Hepatocyte (in vitro differentiated cells): ENCODE measurements at regions not wholly inside any gene's neighbourhood (a gene's known extent, or its start where the extent isn't known, plus 50 kb on each side); places are given as distances from the start of the nearest gene placed in this dataset.
"Not testable (repeated sequence)": the region's sequence is repeated elsewhere in the genome, so short reads cannot be mapped to it uniquely, and the experiment has no call there.

Experiments
- DNase-seq: peaks from one replicate; pipeline ENCODE4 v3.0.0-alpha.2; 2016; ENCODE audit warnings: low spot score
- H2AFZ ChIP-seq: fragments of 200-600 bp; sonication (generic); 2 replicates; pipeline ENCODE4 v1.6.0; 2016; ENCODE audit warnings: antibody characterized with exemption, mild to moderate bottlenecking
- H3K27ac ChIP-seq: fragments of 200-600 bp; sonication (generic); 2 replicates; pipeline ENCODE4 v1.5.1; 2016; ENCODE audit warnings: mild to moderate bottlenecking
- H3K27me3 ChIP-seq: fragments of 200-600 bp; sonication (generic); 2 replicates; pipeline ENCODE4 v1.6.1; 2016
- H3K36me3 ChIP-seq: fragments of 200-600 bp; sonication (generic); replicated peaks from 2 replicates; pipeline ENCODE4 v1.5.1; 2016; ENCODE audit warnings: low read depth; ENCODE audit not compliant: insufficient read depth
- H3K4me1 ChIP-seq: fragments of 200-600 bp; sonication (generic); 2 replicates; pipeline ENCODE4 v1.5.1; 2016; ENCODE audit warnings: mild to moderate bottlenecking, moderate library complexity; ENCODE audit not compliant: insufficient read depth
- H3K4me2 ChIP-seq: fragments of 200-600 bp; sonication (generic); 2 replicates; pipeline ENCODE4 v1.6.0; 2016
- H3K4me3 ChIP-seq: fragments of 200-600 bp; sonication (generic); 2 replicates; pipeline ENCODE4 v1.5.1; 2016; ENCODE audit warnings: mild to moderate bottlenecking
- H3K79me2 ChIP-seq: fragments of 200-600 bp; sonication (generic); 2 replicates; pipeline ENCODE4 v1.6.0; 2017; ENCODE audit warnings: mild to moderate bottlenecking
- H3K9me2 ChIP-seq: fragments of 200-600 bp; sonication (generic); replicated peaks from 2 replicates; pipeline ENCODE4 v1.6.0; 2017; ENCODE audit warnings: mild to moderate bottlenecking; ENCODE audit not compliant: insufficient read depth
- H3K9me3 ChIP-seq: fragments of 200-600 bp; sonication (generic); 2 replicates; pipeline ENCODE4 v1.5.1; 2016; ENCODE audit warnings: low read depth, mild to moderate bottlenecking
- H4K20me1 ChIP-seq: fragments of 200-600 bp; sonication (generic); 2 replicates; pipeline ENCODE4 v1.6.0; 2016; ENCODE audit warnings: mild to moderate bottlenecking; ENCODE audit not compliant: insufficient read depth, poor library complexity, severe bottlenecking
- CTCF ChIP-seq: fragments of 200-600 bp; sonication (generic); IDR thresholded peaks from 2 replicates; pipeline ENCODE4 v1.5.1; 2016; ENCODE audit warnings: antibody characterized with exemption, mild to moderate bottlenecking; ENCODE audit not compliant: poor library complexity
- EZH2 ChIP-seq: fragments of 200-600 bp; sonication (generic); IDR thresholded peaks from 2 replicates; pipeline ENCODE4 v1.6.1; 2016; ENCODE audit warnings: antibody characterized with exemption, mild to moderate bottlenecking, borderline replicate concordance
- EZH2phosphoT487 ChIP-seq: fragments of 200-600 bp; sonication (generic); IDR thresholded peaks from one replicate; pipeline ENCODE4 v1.6.1; 2018; ENCODE audit warnings: antibody characterized with exemption, mild to moderate bottlenecking, low read depth, moderate library complexity; ENCODE audit not compliant: unreplicated experiment, severe bottlenecking
- WGBS: methylation state at CpG from one replicate; pipeline ENCODE4 v1.1.6; 2016; ENCODE audit warnings: low lambda C conversion rate; ENCODE audit errors: missing lambda C conversion rate; 5-methylcytosine and 5-hydroxymethylcytosine counted together

DNA sequence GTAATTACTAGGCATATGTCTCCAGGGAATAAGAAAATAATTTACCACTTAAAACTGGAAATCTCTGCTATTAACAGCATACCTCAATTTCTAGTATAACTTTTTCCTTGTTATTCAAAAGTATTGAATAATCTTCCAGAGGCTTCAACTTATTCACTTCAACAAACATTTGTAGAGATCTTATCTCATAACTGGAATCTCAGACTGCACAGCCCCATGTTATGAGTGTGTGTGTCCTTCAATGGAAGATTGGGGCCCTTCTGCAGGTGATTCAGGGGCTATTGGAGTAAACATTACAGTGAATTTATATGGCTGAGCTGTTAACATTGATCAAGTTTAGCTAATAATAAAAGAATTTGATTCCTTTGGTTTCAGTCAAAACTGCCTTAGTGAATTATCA, 946.1 kb downstream of the TTLL7 start:
- H3K27me3 ChIP-seq: no peaks in the 10 kb centered on the region
- TF ChIP-seq EZH2 (no peak), CTCF (no peak), EZH2phosphoT487 (no peak)
- no peak overlapping the region for H3K4me2 ChIP-seq
- H3K4me3 ChIP-seq: no peak overlapping the region
- H3K79me2 ChIP-seq: no peaks in the 10 kb centered on the region
- no peak overlapping the region for H3K27ac ChIP-seq
- H3K4me1 ChIP-seq: peaks cover 11% of the 10 kb centered on the region
- no peaks in the 10 kb centered on the region for H3K36me3 ChIP-seq
- H2AFZ ChIP-seq: no peak overlapping the region
- H3K9me3 ChIP-seq: no peaks in the 10 kb centered on the region
- no peaks in the 10 kb centered on the region for H3K9me2 ChIP-seq
- no peaks in the 10 kb centered on the region for H4K20me1 ChIP-seq
- DNase-seq: no peak

GRCh38 chr1:83051053-83051452, 947.9 kb downstream of the TTLL7 start:
- not testable (repeated sequence) for H2AFZ ChIP-seq, H3K4me3 ChIP-seq
- WGBS: 95% methylated on average over 3 of the region's 3 CpGs

GRCh38 chr1:83043244-83043643, 955.7 kb downstream of the TTLL7 start:
- Histone ChIP-seq H3K4me2 (no peak overlapping the region), H4K20me1 (no peaks in the 10 kb centered on the region), H3K79me2 (no peaks in the 10 kb centered on the region), H3K36me3 (no peaks in the 10 kb centered on the region), H2AFZ (no peak overlapping the region), H3K4me3 (no peak overlapping the region), H3K9me2 (no peaks in the 10 kb centered on the region), H3K4me1 (no peaks in the 10 kb centered on the region), H3K27me3 (no peaks in the 10 kb centered on the region), H3K9me3 (no peaks in the 10 kb centered on the region), H3K27ac (no peak overlapping the region)
- DNase-seq: no peak
- 73% methylated on average over 1 of the region's 1 CpG for WGBS
- TF ChIP-seq CTCF: no peak
- no peak for TF ChIP-seq EZH2
- TF ChIP-seq EZH2phosphoT487: no peak

More at GRCh38 chr1:83051053-83051452, 947.9 kb downstream of the TTLL7 start:
- H3K9me2 ChIP-seq, H3K27ac ChIP-seq, H3K4me2 ChIP-seq, H3K79me2 ChIP-seq, H3K27me3 ChIP-seq, H3K9me3 ChIP-seq, DNase-seq, H4K20me1 ChIP-seq, H3K36me3 ChIP-seq: not testable (repeated sequence)
- H3K4me1 ChIP-seq: peaks cover 11% of the 10 kb centered on the region

- 96% methylated on average over 6 of the region's 6 CpGs for WGBS
- H3K4me1 ChIP-seq, DNase-seq, H3K79me2 ChIP-seq, H2AFZ ChIP-seq, H3K9me3 ChIP-seq, H3K4me3 ChIP-seq, H3K9me2 ChIP-seq, H3K27me3 ChIP-seq, H3K27ac ChIP-seq, H4K20me1 ChIP-seq, H3K36me3 ChIP-seq, H3K4me2 ChIP-seq: not testable (repeated sequence)
Observed at GRCh38 chr1:83039091-83039490, 959.8 kb downstream of the TTLL7 start.

DNA sequence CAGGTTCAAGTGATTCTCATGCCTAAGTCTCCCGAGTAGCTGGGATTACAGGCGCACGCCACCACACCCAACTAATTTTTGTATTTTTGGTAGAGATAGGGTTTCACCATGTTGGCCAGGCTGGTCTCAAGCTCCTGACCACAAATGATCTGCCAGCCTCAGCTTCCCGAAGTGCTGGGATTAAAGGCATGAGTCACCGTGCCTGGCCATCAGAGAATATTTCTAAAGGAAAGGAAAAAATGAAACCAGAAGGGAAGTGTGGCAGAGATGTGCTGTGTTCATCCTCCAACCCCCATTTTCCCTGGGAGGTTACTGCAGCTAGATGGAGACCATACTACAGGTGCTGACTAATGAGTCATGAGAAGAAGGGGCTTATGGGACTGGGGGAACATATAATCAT, 964.1 kb downstream of the TTLL7 start:
- Histone ChIP-seq H3K27ac (no peak overlapping the region), H4K20me1 (no peaks in the 10 kb centered on the region), H2AFZ (no peak overlapping the region), H3K9me3 (no peaks in the 10 kb centered on the region), H3K9me2 (no peaks in the 10 kb centered on the region), H3K4me2 (no peak overlapping the region), H3K79me2 (no peaks in the 10 kb centered on the region), H3K4me1 (no peaks in the 10 kb centered on the region), H3K27me3 (no peaks in the 10 kb centered on the region), H3K36me3 (no peaks in the 10 kb centered on the region), H3K4me3 (no peak overlapping the region)
- TF ChIP-seq EZH2phosphoT487: no peak
- no peak for TF ChIP-seq EZH2
- no peak for TF ChIP-seq CTCF
- 85% methylated on average over 5 of the region's 5 CpGs for WGBS
- no peak for DNase-seq
